Activated CD8-positive, alpha-beta memory T cell treated with anti-CD3 and anti-CD28 coated beads, Interleukin-2, amount 50 U/mL, for 24 hours (primary cell): ENCODE measurements at regions not wholly inside any gene's neighbourhood (a gene's known extent, or its start where the extent isn't known, plus 50 kb on each side); places are given as distances from the start of the nearest gene placed in this dataset.

Experiments used
- DNase-seq: peaks from one replicate; pipeline ENCODE4 v3.0.0-alpha.2; 2020; ENCODE audit errors: extremely low read depth

GRCh38 chr20:59493926-59494325 lies 110.4 kb upstream of the PHACTR3 start:
- DNase-seq, result no peak

- DNase-seq, result no peak
Observed at GRCh38 chr20:59495166-59495565, 109.2 kb upstream of the PHACTR3 start.

DNA sequence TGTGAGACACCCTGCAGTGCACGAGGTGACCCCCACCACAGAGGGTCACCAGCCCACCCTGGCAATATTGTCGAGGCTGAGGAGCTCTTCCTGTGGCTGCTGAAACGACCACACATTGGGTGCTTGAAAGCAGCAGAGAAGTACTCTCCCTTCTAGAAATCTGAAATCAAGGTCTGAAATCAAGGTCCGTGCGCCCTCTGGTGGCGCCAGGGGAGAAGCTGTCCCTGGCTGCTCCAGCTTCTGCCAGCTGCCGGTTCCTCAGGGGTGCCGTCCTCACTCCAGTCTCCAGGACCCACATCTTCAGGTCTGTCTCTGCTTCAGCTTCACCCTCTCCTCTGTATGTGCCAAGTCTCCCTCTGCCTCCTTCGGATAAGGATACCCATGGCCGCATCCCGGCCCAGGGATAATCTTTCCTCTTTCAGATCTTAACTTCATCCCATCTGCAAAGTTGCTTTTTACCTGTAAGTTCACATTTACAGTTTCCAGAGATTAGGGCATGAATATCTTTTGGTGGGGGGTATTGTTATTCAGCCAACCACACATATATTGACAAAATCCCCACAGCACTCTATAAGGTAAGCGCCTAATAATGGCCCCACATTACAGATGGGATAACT lies 108.3 kb upstream of the PHACTR3 start:
- peak; percentile 15 for DNase-seq

DNA sequence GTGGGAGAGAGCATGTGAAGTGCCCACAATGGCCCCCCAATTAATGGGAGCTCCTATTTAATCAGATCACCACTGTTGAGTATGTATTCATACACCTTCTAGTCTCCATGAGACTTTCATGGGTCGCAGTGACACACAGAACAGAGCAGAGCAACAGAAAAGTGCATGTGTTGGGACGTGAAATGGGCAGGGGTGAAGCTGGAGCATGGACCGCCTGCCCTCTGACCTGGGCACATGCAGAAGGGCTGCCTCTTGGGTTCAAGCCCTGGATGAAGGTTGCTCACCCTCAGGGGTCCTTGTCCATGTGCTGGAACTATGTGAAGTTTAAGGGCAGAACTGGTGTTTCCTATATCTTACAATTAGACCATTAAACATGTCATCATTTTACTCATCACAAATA lies 106.0 kb upstream of the PHACTR3 start:
- no peak for DNase-seq

- DNase-seq, result no peak
Observed at GRCh38 chr20:59499863-59500262, 104.5 kb upstream of the PHACTR3 start.

DNA sequence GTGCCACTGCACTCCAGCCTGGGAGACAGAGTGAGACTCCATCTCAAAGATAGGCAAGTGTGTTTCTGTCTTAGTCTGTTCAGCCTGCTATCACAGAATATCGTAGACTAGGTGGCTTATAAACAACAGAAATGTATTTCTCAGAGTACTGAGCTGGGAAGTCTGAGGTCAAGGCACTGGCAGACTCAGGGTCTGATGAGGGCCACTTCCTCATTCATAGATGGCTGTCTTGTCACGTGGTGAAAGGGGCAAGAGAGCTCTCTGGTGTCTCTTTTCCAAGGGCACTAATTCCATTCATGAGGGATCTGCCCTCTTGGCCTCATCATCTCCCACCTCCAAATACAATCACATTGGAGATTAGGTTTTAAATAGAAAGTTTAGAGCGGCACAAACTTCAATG lies 95.6 kb upstream of the PHACTR3 start:
- no peak for DNase-seq

DNA sequence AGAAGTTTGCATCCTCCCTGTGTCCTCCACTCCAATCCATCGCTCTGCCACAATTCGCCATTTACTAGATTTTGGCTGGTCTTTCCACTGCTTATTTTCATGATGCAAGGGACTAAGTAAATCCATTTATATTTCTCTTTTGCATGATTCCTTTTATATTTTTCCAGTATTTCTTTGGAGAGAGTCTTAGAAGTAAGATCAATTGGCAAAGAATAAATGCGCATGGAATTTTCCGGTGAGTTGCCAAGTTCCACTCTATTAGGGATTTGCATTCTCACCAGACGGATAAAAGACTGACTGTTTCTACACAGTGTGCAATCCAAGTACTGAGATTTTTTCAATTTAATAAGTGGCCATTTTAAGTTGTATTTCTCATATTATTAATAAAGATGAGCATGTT lies 91.7 kb upstream of the PHACTR3 start:
- DNase-seq, result no peak

DNA sequence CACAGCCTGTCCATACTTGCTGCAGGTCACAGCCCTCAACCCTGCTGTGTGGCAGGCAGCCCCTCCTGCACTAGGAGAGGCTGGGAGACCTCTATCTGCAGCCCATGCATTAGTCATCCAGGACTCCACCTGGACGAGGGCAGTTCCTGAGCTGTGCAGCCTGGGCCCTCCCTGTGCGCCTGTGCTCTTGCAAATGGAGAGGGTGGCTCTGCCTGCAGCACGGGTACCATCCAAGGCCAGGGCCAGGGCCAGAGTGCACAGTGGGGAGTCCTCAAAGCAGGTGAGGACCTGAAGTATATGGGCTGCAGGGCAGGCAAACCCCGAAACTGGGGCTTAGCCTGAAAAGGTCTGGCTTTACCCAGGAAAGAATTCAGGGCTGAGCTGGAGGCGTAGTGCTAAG lies 89.8 kb upstream of the PHACTR3 start:
- DNase-seq, result no peak

- no peak for DNase-seq
Observed at GRCh38 chr20:59515013-59515905, 89.1 kb upstream of the PHACTR3 start.

DNA sequence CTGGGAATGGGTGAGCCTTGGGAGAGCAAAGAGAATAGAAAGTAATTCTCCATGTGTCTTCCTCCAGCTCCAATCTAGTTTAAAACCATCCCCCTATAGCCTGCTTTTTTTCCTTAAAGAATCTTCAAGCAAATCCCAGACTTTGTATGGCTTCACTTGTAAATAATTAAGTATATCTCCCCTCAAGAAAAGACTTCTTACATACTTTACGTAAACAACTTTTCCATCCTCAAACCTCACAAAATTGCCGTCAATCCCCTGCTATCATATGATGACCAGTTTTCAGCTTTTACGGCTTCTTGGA lies 88.5 kb upstream of the PHACTR3 start:
- DNase-seq, result no peak

GRCh38 chr20:59518881-59519706 lies 85.2 kb upstream of the PHACTR3 start:
- DNase-seq, result no peak

GRCh38 chr20:59519707-59520014 lies 84.7 kb upstream of the PHACTR3 start:
- DNase-seq, result no peak

- DNase-seq, result no peak
Observed at GRCh38 chr20:59520814-59521213, 83.5 kb upstream of the PHACTR3 start.

DNA sequence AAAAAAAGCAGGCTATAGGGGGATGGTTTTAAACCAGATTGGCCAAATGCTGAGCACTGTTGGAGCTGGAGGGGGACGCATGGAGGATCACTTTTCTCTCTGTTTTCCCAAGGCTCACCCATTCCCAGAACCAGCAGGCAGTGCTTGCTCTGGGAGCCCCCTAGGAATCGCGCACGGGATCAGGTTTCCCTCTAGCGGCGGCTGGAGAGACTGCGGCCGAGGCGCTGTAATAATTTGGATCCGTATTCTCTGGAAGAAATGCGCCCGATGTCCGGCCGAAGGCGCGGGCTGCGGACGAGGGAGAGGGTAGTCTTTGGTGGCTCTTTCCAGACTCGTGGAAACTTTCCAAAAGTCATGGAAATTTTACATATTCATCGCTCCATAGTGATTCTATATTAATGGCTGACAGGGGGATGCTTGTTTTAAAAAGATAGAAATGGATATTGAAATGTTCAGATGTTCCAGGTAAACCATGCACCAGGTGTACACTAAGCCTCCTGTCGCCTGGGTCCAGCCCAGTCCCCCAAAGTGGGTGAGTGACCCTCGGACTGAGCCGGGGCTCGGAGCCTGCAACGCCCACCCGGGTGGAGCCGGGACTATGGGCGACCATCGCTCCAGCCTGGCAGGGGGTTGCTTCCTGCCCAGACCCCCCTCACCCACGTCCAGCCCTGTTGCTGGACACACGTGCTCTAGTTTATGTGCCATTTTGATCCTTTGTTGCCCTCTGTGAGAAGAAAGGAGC lies 78.7 kb upstream of the PHACTR3 start:
- DNase-seq, result no peak

- DNase-seq, result no peak
Observed at GRCh38 chr20:59526242-59527225, 77.8 kb upstream of the PHACTR3 start.

DNA sequence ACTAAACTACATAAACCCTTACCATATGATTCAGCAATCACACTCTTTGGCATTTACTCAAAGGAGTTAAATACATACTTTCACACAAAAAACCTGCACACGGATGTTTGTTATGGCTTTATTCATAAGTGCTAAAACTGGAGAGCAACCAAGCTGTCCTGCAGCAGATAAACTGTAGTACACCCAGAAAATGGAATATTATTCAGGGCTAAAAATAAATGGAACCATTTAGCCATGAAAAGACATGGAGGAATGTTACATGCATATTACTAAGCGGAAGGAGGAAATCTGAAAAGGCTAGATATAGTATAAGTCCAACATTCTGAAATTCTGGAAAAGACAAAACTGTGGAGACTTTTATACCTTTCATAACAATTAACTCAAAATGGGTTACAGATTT lies 73.6 kb upstream of the PHACTR3 start:
- DNase-seq, result no peak

GRCh38 chr20:59537991-59538390 lies 66.3 kb upstream of the PHACTR3 start:
- DNase-seq, result no peak

DNA sequence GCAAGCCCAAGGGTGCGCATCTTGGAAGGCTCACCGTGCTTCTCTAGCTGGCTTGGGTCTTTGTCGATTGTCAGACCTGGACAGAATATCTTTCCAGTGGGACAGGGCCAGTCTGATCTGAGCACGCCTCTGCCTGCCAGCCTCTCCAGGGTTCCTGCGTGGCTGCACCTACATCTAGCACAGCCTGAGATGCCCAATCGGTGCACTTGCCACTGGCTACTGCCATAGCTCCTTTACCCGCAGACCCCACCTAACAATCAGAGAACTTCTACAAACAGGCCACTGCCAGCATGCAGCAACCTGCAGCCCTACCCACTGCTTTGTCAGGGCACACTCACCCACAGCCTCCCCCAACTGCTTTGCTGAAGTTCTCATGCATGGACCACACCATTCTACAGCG lies 56.7 kb upstream of the PHACTR3 start:
- DNase-seq, result no peak
